ENCODE measurements at regions not wholly inside any gene's neighbourhood (a gene's known extent, or its start where the extent isn't known, plus 50 kb on each side); places are given as distances from the start of the nearest gene placed in this dataset.

- no peak for TF ChIP-seq ZNF146 (CRISPR knock-in tag; IDR thresholded peaks at IDR 0.05; ENCODE audit: unreplicated experiment)
Observed at GRCh38 chr4:183806341-183806740, 98.8 kb upstream of the STOX2 start (continued).

- CTCF ChIA-PET (ENCODE audit: low intra/inter-chr PET ratio): no interaction called here
- ATAC-seq (no peak; the same call in 1 of the 3 replicates), DNase-seq (ENCODE audit: extremely low read depth in 1 of 4, low spot score in 3 of 4) (no peak), FAIRE-seq (no peak)
- no peak overlapping the region for H3K4me2 ChIP-seq (ENCODE audit: insufficient read depth, low read length)
- in situ Hi-C loops (cut with MboI) (no loop called here), intact Hi-C loops (cut with micrococcal nuclease) (no loop called here)
- no peaks in the 10 kb centered on the region for H3K36me3 ChIP-seq (ENCODE audit: control insufficient read depth, insufficient read depth, low read length)
- WGBS (ENCODE audit: insufficient coverage, low coverage, missing lambda C conversion rate): 2% methylated on average over 19 of the region's 19 CpGs
- H3K4me1 ChIP-seq (replicated peaks in 1 of 2; ENCODE audit: control insufficient read depth in 2 of 2, insufficient read depth in 2 of 2, low read length in 2 of 2): no peaks in the 10 kb centered on the region
- H3K9me1 ChIP-seq (ENCODE audit: control insufficient read depth, insufficient read depth, low read length): no peaks in the 10 kb centered on the region
- no peak overlapping the region for H2AFZ ChIP-seq (ENCODE audit: low read depth, low read length)
- no TSS peak for BruUV-seq (replicated peaks)
- no peaks in the 10 kb centered on the region for H3K79me2 ChIP-seq (ENCODE audit: control insufficient read depth, insufficient read depth, low read length)
- POLR2A ChIA-PET: interaction anchor here (0.6 kb wide), 1 partner anchor 354 kb away, joined by 4 read pairs; no protein-coding TSS in a partner anchor
- H3K9ac ChIP-seq (ENCODE audit: insufficient read depth in 1 of 2, low read depth in 2 of 2, low read length in 2 of 2): no peak overlapping the region
- no peak overlapping the region for H3K4me3 ChIP-seq
- peaks cover 20 to 25% of the 10 kb centered on the region in 2 experiments for H3K27me3 ChIP-seq (ENCODE audit: control insufficient read depth in 2 of 2, insufficient read depth in 2 of 2, low read length in 2 of 2)
- H3K9me3 ChIP-seq (replicated peaks; ENCODE audit: control insufficient read depth, insufficient read depth, low read depth, low read length): no peaks in the 10 kb centered on the region
- H3K27ac ChIP-seq (ENCODE audit: extremely low read depth, low read depth, low read length): no peak overlapping the region
- H4K20me1 ChIP-seq (replicated peaks; ENCODE audit: control insufficient read depth, insufficient read depth, low read length): no peaks in the 10 kb centered on the region
- no peak for TF ChIP-seq MGA (IDR thresholded peaks at IDR 0.05)
- TF ChIP-seq ZC3H8 (IDR thresholded peaks at IDR 0.05): no peak
- TF ChIP-seq NRF1 (conservative IDR thresholded peaks at IDR 0.05 in 1 of 2, IDR thresholded peaks at IDR 0.05 in 1 of 2): no peak
- no peak for TF ChIP-seq TARDBP (IDR thresholded peaks at IDR 0.05)
- no peak for TF ChIP-seq SMARCE1 (IDR thresholded peaks at IDR 0.05)
- TF ChIP-seq KAT8 (IDR thresholded peaks at IDR 0.05; ENCODE audit: low read depth): no peak
Observed at GRCh38 chr4:183807420-183808096, 97.5 kb upstream of the STOX2 start.
